ENCODE measurements at regions not wholly inside any gene's neighbourhood (a gene's known extent, or its start where the extent isn't known, plus 50 kb on each side); places are given as distances from the start of the nearest gene placed in this dataset.

DNA sequence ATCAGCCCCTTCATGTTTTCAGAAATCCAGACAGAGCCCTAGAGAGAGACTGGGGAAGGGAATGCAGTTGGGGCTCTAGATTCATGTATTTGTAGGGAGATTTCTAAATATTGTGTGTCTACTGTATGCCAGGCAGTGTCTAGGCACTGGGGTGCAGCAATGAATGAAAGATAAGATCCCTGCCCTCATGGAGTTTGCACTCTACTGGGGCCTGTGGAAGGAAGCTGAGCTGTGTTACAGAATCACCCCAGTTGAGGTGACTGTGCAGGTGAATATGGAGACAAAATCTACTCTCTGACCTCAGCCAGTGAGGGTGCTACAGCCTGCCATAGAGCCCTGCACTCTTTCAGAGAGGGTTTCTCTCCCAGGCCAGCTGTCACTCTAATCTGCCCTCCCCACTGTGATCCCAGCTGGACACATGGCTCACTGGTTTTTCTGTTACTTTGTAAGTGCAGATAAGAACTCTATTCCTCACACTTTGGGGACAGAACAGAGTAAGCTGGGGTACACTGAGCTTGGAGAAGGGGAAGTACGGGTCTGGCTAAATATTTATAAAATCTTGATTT lies 69.2 kb upstream of the E2F3 start:
- DNase-seq (ENCODE audit: extremely low read depth, low read depth) = no peak
- TF ChIP-seq, protein P1, sequence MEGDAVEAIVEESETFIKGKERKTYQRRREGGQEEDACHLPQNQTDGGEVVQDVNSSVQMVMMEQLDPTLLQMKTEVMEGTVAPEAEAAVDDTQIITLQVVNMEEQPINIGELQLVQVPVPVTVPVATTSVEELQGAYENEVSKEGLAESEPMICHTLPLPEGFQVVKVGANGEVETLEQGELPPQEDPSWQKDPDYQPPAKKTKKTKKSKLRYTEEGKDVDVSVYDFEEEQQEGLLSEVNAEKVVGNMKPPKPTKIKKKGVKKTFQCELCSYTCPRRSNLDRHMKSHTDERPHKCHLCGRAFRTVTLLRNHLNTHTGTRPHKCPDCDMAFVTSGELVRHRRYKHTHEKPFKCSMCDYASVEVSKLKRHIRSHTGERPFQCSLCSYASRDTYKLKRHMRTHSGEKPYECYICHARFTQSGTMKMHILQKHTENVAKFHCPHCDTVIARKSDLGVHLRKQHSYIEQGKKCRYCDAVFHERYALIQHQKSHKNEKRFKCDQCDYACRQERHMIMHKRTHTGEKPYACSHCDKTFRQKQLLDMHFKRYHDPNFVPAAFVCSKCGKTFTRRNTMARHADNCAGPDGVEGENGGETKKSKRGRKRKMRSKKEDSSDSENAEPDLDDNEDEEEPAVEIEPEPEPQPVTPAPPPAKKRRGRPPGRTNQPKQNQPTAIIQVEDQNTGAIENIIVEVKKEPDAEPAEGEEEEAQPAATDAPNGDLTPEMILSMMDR (IDR thresholded peaks at IDR 0.05; ENCODE audit: low read depth, low read length) = no peak

DNA sequence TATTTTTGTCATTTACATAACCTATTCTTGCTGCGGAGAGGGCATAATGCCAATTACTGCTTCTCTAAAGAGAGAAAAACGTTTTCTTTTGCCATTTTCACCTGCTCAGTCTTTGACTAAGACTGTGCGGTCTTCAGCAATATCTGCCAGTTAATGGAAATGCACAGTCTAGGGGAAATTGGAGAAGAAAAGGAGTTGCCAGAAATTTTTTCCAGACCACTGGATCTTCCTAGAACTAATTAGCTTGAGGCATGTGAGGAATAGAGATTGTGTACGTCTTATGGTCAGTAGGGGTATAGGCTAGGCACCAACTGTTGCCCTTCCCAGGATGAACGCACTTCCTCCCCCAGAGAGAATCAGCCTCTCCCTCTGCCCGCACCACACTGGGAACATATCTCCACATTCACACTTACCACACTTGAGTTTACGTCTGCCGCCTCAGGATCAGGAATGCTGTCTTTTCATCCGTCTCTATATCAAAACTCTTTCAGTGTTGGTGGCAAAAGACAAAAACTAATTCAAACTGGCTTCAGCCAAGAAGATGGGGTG lies 67.9 kb upstream of the E2F3 start:
- DNase-seq (ENCODE audit: extremely low read depth, low read depth) = no peak
- TF ChIP-seq, protein P1 (IDR thresholded peaks at IDR 0.05; ENCODE audit: low read depth, low read length) = no peak

DNA sequence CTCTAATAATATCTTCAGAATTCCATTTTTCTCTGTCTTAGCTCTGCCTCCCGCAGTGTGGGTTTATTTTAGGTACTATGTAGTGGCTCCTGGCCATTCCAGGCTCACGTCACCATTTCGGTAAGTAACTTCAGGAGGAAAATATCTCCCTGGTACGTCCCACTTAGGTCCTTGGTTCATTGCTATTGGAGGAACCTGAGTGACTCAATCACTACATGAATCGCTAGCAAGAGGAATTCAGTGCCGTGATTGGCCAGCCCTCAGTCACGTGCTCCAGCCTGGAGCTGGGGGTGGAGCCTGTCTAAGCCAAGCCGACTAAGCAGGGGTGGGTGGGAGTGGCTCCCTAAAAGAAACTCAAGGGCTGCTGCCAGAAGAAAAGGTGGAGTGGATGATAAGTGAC lies 67.3 kb upstream of the E2F3 start:
- no peak for DNase-seq (ENCODE audit: extremely low read depth, low read depth)
- TF ChIP-seq, protein P1 (IDR thresholded peaks at IDR 0.05; ENCODE audit: low read depth, low read length) = no peak

DNA sequence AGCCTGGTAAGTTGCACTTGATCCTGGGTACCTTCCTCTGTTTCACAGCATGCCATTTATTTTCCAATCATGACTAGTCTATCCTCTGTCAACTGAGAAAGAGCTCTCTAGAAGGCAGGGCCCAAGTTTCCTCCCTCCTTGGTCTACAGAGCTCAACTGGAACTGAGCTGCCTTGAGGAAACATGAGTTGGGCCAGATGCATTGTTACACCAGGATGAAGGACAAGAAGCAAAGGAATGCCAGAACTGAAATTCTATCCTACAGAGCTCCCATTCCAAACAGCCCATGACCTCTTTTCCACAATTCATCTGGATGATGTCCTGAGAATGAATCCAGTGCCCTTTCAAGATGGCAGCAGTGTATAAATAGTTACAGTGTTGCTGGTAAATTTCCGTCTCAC lies 66.7 kb upstream of the E2F3 start:
- TF ChIP-seq, protein P1 (IDR thresholded peaks at IDR 0.05; ENCODE audit: low read depth, low read length) = no peak
- no peak for DNase-seq (ENCODE audit: extremely low read depth, low read depth)

DNA sequence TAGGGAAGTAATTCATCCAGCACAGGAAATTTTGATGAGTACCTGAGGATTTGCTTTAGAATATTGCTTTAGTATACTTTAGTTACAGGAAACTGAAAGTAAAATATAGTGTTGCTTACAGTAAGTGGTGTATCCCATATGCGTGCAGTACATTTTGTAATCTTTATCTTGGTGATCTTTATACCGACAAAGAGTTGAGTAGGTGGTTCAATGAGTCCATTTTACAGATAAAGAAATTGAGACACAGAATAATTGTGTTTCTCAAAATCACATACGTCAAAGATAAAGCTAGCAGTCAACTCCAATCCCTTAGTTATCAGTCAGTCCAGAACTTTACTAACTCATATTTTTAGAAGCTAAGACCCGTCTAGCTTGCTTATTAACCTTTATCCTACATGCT lies 65.8 kb upstream of the E2F3 start:
- TF ChIP-seq, protein P1 (IDR thresholded peaks at IDR 0.05; ENCODE audit: low read depth, low read length) = no peak
- no peak for DNase-seq (ENCODE audit: extremely low read depth, low read depth)

DNA sequence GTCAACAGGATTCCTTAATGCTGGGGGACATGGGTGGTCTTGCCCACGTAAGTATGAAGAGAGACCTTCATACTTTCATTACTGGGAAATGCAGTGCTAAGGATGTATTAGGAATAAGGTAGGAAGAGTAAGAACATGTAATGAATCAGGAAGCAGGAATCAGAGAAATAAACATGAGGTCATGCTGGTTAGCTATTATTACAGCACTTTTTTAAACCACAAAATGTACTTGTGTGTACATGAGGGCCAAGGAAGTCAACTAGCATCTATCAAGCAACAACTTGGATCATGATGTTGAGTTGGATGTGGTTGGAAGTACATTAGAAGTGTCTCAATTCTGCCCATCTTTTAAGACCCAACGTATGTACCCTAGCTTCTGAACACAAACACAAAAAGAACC lies 63.5 kb upstream of the E2F3 start:
- TF ChIP-seq, protein P1 (IDR thresholded peaks at IDR 0.05; ENCODE audit: low read depth, low read length) = no peak
- no peak for DNase-seq (ENCODE audit: extremely low read depth, low read depth)

DNA sequence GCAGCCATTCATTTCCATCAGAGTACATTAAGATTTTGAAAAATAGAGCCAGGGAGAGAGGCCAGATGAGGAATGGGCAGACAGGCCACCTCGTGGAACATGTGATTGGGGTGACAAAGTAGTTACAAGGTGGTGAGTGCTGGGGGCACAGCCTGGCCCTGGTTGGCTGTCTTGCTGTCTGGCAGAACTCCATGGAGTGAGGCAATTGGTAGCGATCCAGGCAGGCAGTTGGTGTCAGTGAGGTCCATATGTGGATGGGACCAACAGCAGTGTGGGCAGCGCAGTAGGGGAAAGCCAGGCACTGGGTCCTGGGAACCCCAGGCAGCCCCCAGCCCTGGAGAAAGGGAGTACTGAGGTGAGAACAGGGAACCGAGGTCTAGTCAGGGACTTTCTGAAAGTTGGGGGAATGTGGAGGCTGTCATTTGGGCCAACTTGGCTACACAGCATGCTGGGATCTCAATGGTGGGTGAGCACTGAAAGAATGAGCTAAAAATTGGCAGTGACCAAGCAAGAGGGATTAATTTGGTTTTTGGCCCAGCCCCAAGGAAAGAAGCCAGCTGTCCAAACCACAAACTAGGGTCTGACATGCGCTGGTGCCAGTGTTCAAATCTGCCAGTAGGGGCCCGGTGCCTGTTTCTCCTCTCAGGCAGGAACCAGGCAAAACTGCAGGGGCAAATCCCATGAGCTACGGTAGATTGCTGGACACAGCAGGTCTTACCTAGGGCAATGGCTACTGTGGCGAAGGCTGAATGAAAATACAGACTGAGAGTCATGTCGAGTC lies 61.4 kb upstream of the E2F3 start:
- TF ChIP-seq, protein P1 (IDR thresholded peaks at IDR 0.05; ENCODE audit: low read depth, low read length) = no peak
- no peak for DNase-seq (ENCODE audit: extremely low read depth, low read depth)

All from AG09319 (cell line).